ENCODE measurements at regions not wholly inside any gene's neighbourhood (a gene's known extent, or its start where the extent isn't known, plus 50 kb on each side); places are given as distances from the start of the nearest gene placed in this dataset.

DNA sequence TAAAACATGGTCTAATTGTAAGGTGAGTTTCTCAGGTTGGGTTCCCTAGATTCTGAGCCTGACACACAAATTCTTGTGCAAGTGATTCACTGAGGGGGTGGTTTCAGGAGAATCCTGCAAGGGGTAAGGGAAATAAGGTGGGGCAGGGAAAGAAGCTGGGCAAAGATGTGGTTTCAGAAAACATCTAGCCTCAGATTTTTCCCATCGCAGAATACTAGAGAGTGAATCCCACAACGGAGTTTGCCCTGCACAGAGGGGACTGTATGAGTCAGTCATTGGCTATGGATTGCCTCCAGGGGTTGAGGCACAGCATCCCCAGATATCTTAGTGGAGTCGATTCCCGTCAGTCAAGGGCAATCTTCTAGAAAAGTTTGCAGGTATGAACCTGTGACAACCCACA, 65.2 kb downstream of the PRL start:
- TF ChIP-seq POLR2AphosphoS5 (IDR thresholded peaks at IDR 0.05; ENCODE audit: borderline replicate concordance, low read depth, low read length) = no peak
- TF ChIP-seq EZH2 (IDR thresholded peaks at IDR 0.05) = no peak
